Small intestine (tissue), 7 donors: ENCODE measurements at regions not wholly inside any gene's neighbourhood (a gene's known extent, or its start where the extent isn't known, plus 50 kb on each side); places are given as distances from the start of the nearest gene placed in this dataset.
"Not testable (repeated sequence)": the region's sequence is repeated elsewhere in the genome, so short reads cannot be mapped to it uniquely, and the experiment has no call there.

Experiments
- DNase-seq, 2 donors: peaks; one replicate each; pipeline versions ENCODE4 v3.0.0 to v3.0.0-alpha.2; 2013
- FAIRE-seq: peaks from 2 replicates; lab custom pipeline; 2012; peaks lifted over from hg19 to GRCh38; lab: Jason Lieb, UNC
- H3K27ac ChIP-seq, 3 donors: one replicate each; pipeline ENCODE4 v1.5.1; 2013; ENCODE audit warnings: low read length in 2 of 3, mild to moderate bottlenecking in 2 of 3, control low read depth in 1 of 3, inconsistent platforms in 1 of 3, low read depth in 1 of 3, moderate library complexity in 1 of 3
- H3K27me3 ChIP-seq, 3 donors: one replicate each; pipeline ENCODE4 v1.6.1; 2013; ENCODE audit warnings: low read length in 3 of 3, inconsistent platforms in 1 of 3; ENCODE audit not compliant: control insufficient read depth in 3 of 3, insufficient read depth in 3 of 3
- H3K36me3 ChIP-seq, 3 donors: one replicate each; pipeline ENCODE4 v1.6.1; 2013; ENCODE audit warnings: low read length in 3 of 3, inconsistent platforms in 1 of 3, low read depth in 1 of 3, mild to moderate bottlenecking in 1 of 3, moderate library complexity in 1 of 3; ENCODE audit not compliant: control insufficient read depth in 3 of 3, insufficient read depth in 2 of 3
- H3K4me1 ChIP-seq, 3 donors: one replicate each; pipeline ENCODE4 v1.6.1; 2013; ENCODE audit warnings: low read length in 2 of 3, inconsistent platforms in 1 of 3, low read depth in 1 of 3, mild to moderate bottlenecking in 1 of 3, moderate library complexity in 1 of 3; ENCODE audit not compliant: control insufficient read depth in 3 of 3, insufficient read depth in 2 of 3
- H3K4me3 ChIP-seq, 3 donors: one replicate each; pipeline ENCODE4 v1.5.1; 2013; ENCODE audit warnings: low read length in 3 of 3, control low read depth in 1 of 3, inconsistent platforms in 1 of 3, low read depth in 1 of 3, mild to moderate bottlenecking in 1 of 3, moderate library complexity in 1 of 3
- H3K9me3 ChIP-seq, 2 donors: one replicate each; pipeline ENCODE4 v1.6.1; 2013; ENCODE audit warnings: low read depth in 1 of 2, low read length in 1 of 2; ENCODE audit not compliant: control insufficient read depth in 2 of 2, insufficient read depth in 1 of 2
- WGBS, 3 donors: extraction: QIAGEN DNeasy Blood & Tissue Kit; methylation state at CpG; one replicate each; pipeline ENCODE4 v1.1.7; 2013; 5-methylcytosine and 5-hydroxymethylcytosine counted together
- donor health status: healthy with polysubstance abuse.
- donor health status: control.
- donor health status: control.
- donor health status: Bipolar disorder and iron deficiency.
- donor health status: healthy.

GRCh38 chr4:52157071-52157470 is 106.0 kb downstream of the SPATA18 start:
- not testable (repeated sequence) for FAIRE-seq, H3K27ac ChIP-seq, H3K4me1 ChIP-seq, H3K36me3 ChIP-seq, DNase-seq, H3K27me3 ChIP-seq, H3K9me3 ChIP-seq, H3K4me3 ChIP-seq
- WGBS, 3 donors = 81 to 100% (median 88%) methylated on average over 2 of the region's 2 CpGs

- 45 to 61% (median 49%) methylated on average over 4 of the region's 4 CpGs for WGBS, 3 donors
- H3K27ac ChIP-seq = no peak overlapping the region
- no peaks in the 10 kb centered on the region for H3K4me1 ChIP-seq
- DNase-seq (no peak), FAIRE-seq (no peak)
- H3K36me3 ChIP-seq = no peaks in the 10 kb centered on the region
- H3K9me3 ChIP-seq = no peaks in the 10 kb centered on the region
- no peak overlapping the region for H3K4me3 ChIP-seq
- H3K27me3 ChIP-seq = no peaks in the 10 kb centered on the region
Observed at GRCh38 chr4:52157641-52158316, 106.7 kb downstream of the SPATA18 start.

GRCh38 chr4:52160859-52161258 is 109.8 kb downstream of the SPATA18 start:
- H3K36me3 ChIP-seq = no peaks in the 10 kb centered on the region
- H3K27ac ChIP-seq = no peak overlapping the region
- no peaks in the 10 kb centered on the region for H3K9me3 ChIP-seq
- no peaks in the 10 kb centered on the region for H3K4me1 ChIP-seq
- no peak overlapping the region for H3K4me3 ChIP-seq
- DNase-seq (no peak), FAIRE-seq (no peak)
- WGBS, 3 donors = 33 to 62% (median 37%) methylated on average over 4 of the region's 4 CpGs
- H3K27me3 ChIP-seq = no peaks in the 10 kb centered on the region

- DNase-seq = no peak
- H3K9me3 ChIP-seq = no peaks in the 10 kb centered on the region
- H3K36me3 ChIP-seq = no peaks in the 10 kb centered on the region
- no peak overlapping the region for H3K4me3 ChIP-seq
- FAIRE-seq = no peak
- H3K4me1 ChIP-seq = no peaks in the 10 kb centered on the region
- no peak overlapping the region for H3K27ac ChIP-seq
- H3K27me3 ChIP-seq = no peaks in the 10 kb centered on the region
- 59 to 71% (median 63%) methylated on average over 1 of the region's 1 CpG for WGBS, 3 donors
Observed at GRCh38 chr4:52164116-52164515, 113.0 kb downstream of the SPATA18 start.

GRCh38 chr4:52172166-52172565 is 121.1 kb downstream of the SPATA18 start:
- no peak overlapping the region for H3K4me3 ChIP-seq
- H3K27ac ChIP-seq = no peak overlapping the region
- H3K27me3 ChIP-seq = no peaks in the 10 kb centered on the region
- no peaks in the 10 kb centered on the region for H3K4me1 ChIP-seq
- H3K36me3 ChIP-seq = no peaks in the 10 kb centered on the region
- DNase-seq (peak; percentile 4 to 19), FAIRE-seq (no peak)
- WGBS, 3 donors = 83 to 96% (median 90%) methylated on average over 1 of the region's 1 CpG
- H3K9me3 ChIP-seq = no peaks in the 10 kb centered on the region

- Histone ChIP-seq H3K9me3 (no peaks in the 10 kb centered on the region), H3K27ac (no peak overlapping the region), H3K27me3 (no peaks in the 10 kb centered on the region), H3K36me3 (no peaks in the 10 kb centered on the region), H3K4me3 (no peak overlapping the region), H3K4me1 (no peaks in the 10 kb centered on the region)
- DNase-seq (no peak), FAIRE-seq (no peak)
- WGBS, 3 donors = 64 to 79% (median 77%) methylated on average over 2 of the region's 2 CpGs
Observed at GRCh38 chr4:52173470-52174045, 122.5 kb downstream of the SPATA18 start.

- H3K27me3 ChIP-seq = no peaks in the 10 kb centered on the region
- no peak for FAIRE-seq
- no peak for DNase-seq
- no peak overlapping the region for H3K4me3 ChIP-seq
- no peaks in the 10 kb centered on the region for H3K36me3 ChIP-seq
- 45 to 63% (median 62%) methylated on average over 1 of the region's 1 CpG for WGBS, 3 donors
- no peak overlapping the region for H3K27ac ChIP-seq
- no peaks in the 10 kb centered on the region for H3K9me3 ChIP-seq
- no peaks in the 10 kb centered on the region for H3K4me1 ChIP-seq
Observed at GRCh38 chr4:52187603-52188002, 136.5 kb downstream of the SPATA18 start.

- no peak for DNase-seq
- H3K9me3 ChIP-seq = no peaks in the 10 kb centered on the region
- no peak overlapping the region for H3K4me3 ChIP-seq
- H3K27ac ChIP-seq = no peak overlapping the region
- 64 to 78% (median 70%) methylated on average over 2 of the region's 2 CpGs for WGBS, 3 donors
- H3K4me1 ChIP-seq = no peaks in the 10 kb centered on the region
- H3K36me3 ChIP-seq = no peaks in the 10 kb centered on the region
- FAIRE-seq = no peak
- H3K27me3 ChIP-seq = no peaks in the 10 kb centered on the region
Observed at GRCh38 chr4:52192001-52192400, 140.9 kb downstream of the SPATA18 start.

- H3K4me3 ChIP-seq = no peak overlapping the region
- no peak for DNase-seq
- no peak overlapping the region for H3K27ac ChIP-seq
- no peaks in the 10 kb centered on the region for H3K36me3 ChIP-seq
- FAIRE-seq = no peak
- no peaks in the 10 kb centered on the region for H3K4me1 ChIP-seq
- no peaks in the 10 kb centered on the region for H3K27me3 ChIP-seq
- 71 to 75% (median 71%) methylated on average over 6 of the region's 6 CpGs for WGBS, 3 donors
- no peaks in the 10 kb centered on the region for H3K9me3 ChIP-seq
Observed at GRCh38 chr4:52192721-52193135, 141.6 kb downstream of the SPATA18 start.
